RWPE1 (cell line): ENCODE measurements at regions not wholly inside any gene's neighbourhood (a gene's known extent, or its start where the extent isn't known, plus 50 kb on each side); places are given as distances from the start of the nearest gene placed in this dataset.

Source experiments
- CTCF ChIA-PET: fragments of 350-600 bp; sonication (Branson Sonifier 250); formaldehyde crosslinking; extraction: SDS; loops from one replicate; lab custom pipeline; 2021; lab: Yijun Ruan, JAX
- POLR2A ChIA-PET: fragments of 400-600 bp; formaldehyde crosslinking; extraction: SDS; loops from one replicate; lab custom pipeline; 2020; ENCODE audit warnings: antibody characterized with exemption; ENCODE audit not compliant: low non-redundant PET; lab: Yijun Ruan, JAX
- DNase-seq: peaks from one replicate; pipeline ENCODE4 v3.0.0; 2012; ENCODE audit warnings: low spot score
- H3K27ac ChIP-seq: fragments of 450-650 bp; 2 replicates; pipeline ENCODE4 v1.5.1; 2017
- CTCF ChIP-seq: fragments of 450-650 bp; conservative IDR thresholded peaks from 2 replicates; pipeline ENCODE4 v1.5.1; 2017; ENCODE audit warnings: low read depth, mild to moderate bottlenecking

GRCh38 chr3:30123224-30123623 is 483.2 kb upstream of the TGFBR2 start:
- no peak for DNase-seq
- TF ChIP-seq CTCF = no peak
- CTCF ChIA-PET = no interaction called here
- no peak overlapping the region for H3K27ac ChIP-seq
- POLR2A ChIA-PET = no interaction called here

- DNase-seq = no peak
- no peak overlapping the region for H3K27ac ChIP-seq
- no peak for TF ChIP-seq CTCF
- CTCF ChIA-PET = no interaction called here
- POLR2A ChIA-PET = no interaction called here
These were observed 482.6 kb upstream of the TGFBR2 start for GRCh38 chr3:30123755-30124154.

GRCh38 chr3:30124435-30125370 is 481.7 kb upstream of the TGFBR2 start:
- no peak overlapping the region for H3K27ac ChIP-seq
- no peak for TF ChIP-seq CTCF
- DNase-seq = no peak
- ChIA-PET CTCF (no interaction called here), POLR2A (no interaction called here)

- no peak overlapping the region for H3K27ac ChIP-seq
- CTCF ChIA-PET = no interaction called here
- DNase-seq = no peak
- POLR2A ChIA-PET = no interaction called here
- no peak for TF ChIP-seq CTCF
These were observed 476.6 kb upstream of the TGFBR2 start for GRCh38 chr3:30129765-30130164.

GRCh38 chr3:30130391-30130790 is 476.0 kb upstream of the TGFBR2 start:
- POLR2A ChIA-PET = no interaction called here
- no peak for DNase-seq
- TF ChIP-seq CTCF = no peak
- no peak overlapping the region for H3K27ac ChIP-seq
- CTCF ChIA-PET = no interaction called here

GRCh38 chr3:30131191-30131590 is 475.2 kb upstream of the TGFBR2 start:
- POLR2A ChIA-PET = no interaction called here
- DNase-seq = no peak
- no peak overlapping the region for H3K27ac ChIP-seq
- no peak for TF ChIP-seq CTCF
- CTCF ChIA-PET = interaction anchor here (0.6 kb wide), 1 partner anchor 534 kb away, joined by 3 read pairs; no protein-coding TSS in a partner anchor
